Gastroesophageal sphincter (tissue), 4 donors: ENCODE measurements at regions not wholly inside any gene's neighbourhood (a gene's known extent, or its start where the extent isn't known, plus 50 kb on each side); places are given as distances from the start of the nearest gene placed in this dataset.
"Not testable (repeated sequence)": the region's sequence is repeated elsewhere in the genome, so short reads cannot be mapped to it uniquely, and the experiment has no call there.

Experiments used
- ATAC-seq: fragments of 150-250 bp; one replicate; pipeline ENCODE4 v1.9.1; 2016; ENCODE audit warnings: mild to moderate bottlenecking, moderate library complexity
- H3K27ac ChIP-seq, 4 donors: fragments of 200-600 bp; sonication (generic) in 3 of 4; 1 replicate in 3 of 4; 2 replicates in 1 of 4; pipeline ENCODE4 v1.5.1; 2016 to 2019
- H3K27me3 ChIP-seq: fragments of 200-600 bp; sonication (generic); one replicate; pipeline ENCODE4 v1.5.1; 2019
- H3K36me3 ChIP-seq, 2 donors: fragments of 200-600 bp; sonication (generic); one replicate each; pipeline ENCODE4 v1.5.1; 2019; ENCODE audit warnings: control low read depth in 1 of 2
- H3K4me1 ChIP-seq, 3 donors: fragments of 200-600 bp; sonication (generic); 1 replicate in 2 of 3; 2 replicates in 1 of 3; pipeline ENCODE4 v1.5.1; 2016 to 2019; ENCODE audit warnings: control low read depth in 2 of 3
- H3K4me3 ChIP-seq, 2 donors: fragments of 200-600 bp; sonication (generic); one replicate each; pipeline ENCODE4 v1.5.1; 2019; ENCODE audit warnings: mild to moderate bottlenecking in 1 of 2, moderate library complexity in 1 of 2
- H3K9me3 ChIP-seq, 3 donors: fragments of 200-600 bp; sonication (generic); one replicate each; pipeline ENCODE4 v1.5.1; 2017 to 2019; ENCODE audit warnings: control low read depth in 2 of 3
- CTCF ChIP-seq, 4 experiments: fragments of 200-600 bp in 2 of 4; fragments of 450-650 bp in 2 of 4; sonication (generic) in 1 of 4; IDR thresholded peaks; one replicate each; pipeline ENCODE4 v1.5.1; 2017 to 2019; ENCODE audit warnings: antibody characterized with exemption in 4 of 4, mild to moderate bottlenecking in 2 of 4, moderate library complexity in 2 of 4
- EP300 ChIP-seq: sonication (generic); formaldehyde crosslinking; IDR thresholded peaks from one replicate; pipeline ENCODE4 v1.6.1; 2017; ENCODE audit warnings: antibody characterized with exemption, mild to moderate bottlenecking
- POLR2A ChIP-seq, 2 donors: fragments of 450-650 bp; IDR thresholded peaks; one replicate each; pipeline ENCODE4 v1.6.1; 2017; ENCODE audit warnings: antibody characterized with exemption in 2 of 2, mild to moderate bottlenecking in 2 of 2, moderate library complexity in 1 of 2
- POLR2AphosphoS5 ChIP-seq: sonication (generic); formaldehyde crosslinking; IDR thresholded peaks from one replicate; pipeline ENCODE4 v1.6.1; 2017; ENCODE audit warnings: antibody characterized with exemption
- WGBS, 2 donors: methylation state at CpG; one replicate each; pipeline ENCODE4 v1.1.5; 2018; ENCODE audit warnings: low coverage in 1 of 2; 5-methylcytosine and 5-hydroxymethylcytosine counted together

- Histone ChIP-seq H3K27me3 (no peaks in the 10 kb centered on the region), H3K4me3 (no peak overlapping the region), H3K4me1 (peaks cover 0 to 14% (median 4%) of the 10 kb centered on the region in 3 donors), H3K36me3 (no peaks in the 10 kb centered on the region), H3K9me3 (no peaks in the 10 kb centered on the region), H3K27ac (peak overlapping the region in 2 of 4 donors; percentile 26 to 47)
- peak; percentile 71 for ATAC-seq
- 31 to 49% methylated on average over 4 of the region's 4 CpGs for WGBS, 2 donors
- no peak for TF ChIP-seq POLR2AphosphoS5
- no peak for TF ChIP-seq EP300
- no peak for TF ChIP-seq POLR2A (IDR thresholded peaks at IDR 0.05)
- TF ChIP-seq CTCF (IDR thresholded peaks at IDR 0.05), result no peak
Measured at GRCh38 chr3:170689296-170689829, 103.5 kb upstream of the SLC7A14 start.

DNA sequence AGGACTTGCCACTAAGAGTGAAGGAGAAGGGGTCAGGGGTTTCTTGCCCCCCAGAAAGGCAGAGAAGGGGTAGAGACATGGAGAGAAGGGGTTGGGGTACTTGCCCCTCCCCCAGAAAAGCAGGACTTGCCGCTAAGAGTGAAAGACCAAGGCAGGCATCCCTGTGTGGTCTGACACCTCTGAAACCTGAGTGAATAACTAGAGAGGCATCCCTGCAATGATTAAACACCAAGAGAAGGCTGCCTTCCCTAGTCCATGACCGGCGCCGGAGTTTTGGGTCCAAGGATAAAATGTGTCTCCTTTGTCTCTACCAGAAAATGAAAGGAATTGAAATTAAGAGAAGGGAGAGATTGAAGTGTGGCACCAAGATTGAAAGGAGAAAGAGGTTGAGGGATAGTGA, 102.3 kb upstream of the SLC7A14 start:
- H3K4me1 ChIP-seq, result peaks cover 0 to 14% (median 4%) of the 10 kb centered on the region in 3 donors
- 96% methylated on average over 4 of the region's 4 CpGs; no CpG with 5 or more reads in 1 of the 2 donors for WGBS, 2 donors
- not testable (repeated sequence) for H3K9me3 ChIP-seq, H3K27ac ChIP-seq, ATAC-seq, H3K36me3 ChIP-seq, H3K27me3 ChIP-seq, H3K4me3 ChIP-seq

DNA sequence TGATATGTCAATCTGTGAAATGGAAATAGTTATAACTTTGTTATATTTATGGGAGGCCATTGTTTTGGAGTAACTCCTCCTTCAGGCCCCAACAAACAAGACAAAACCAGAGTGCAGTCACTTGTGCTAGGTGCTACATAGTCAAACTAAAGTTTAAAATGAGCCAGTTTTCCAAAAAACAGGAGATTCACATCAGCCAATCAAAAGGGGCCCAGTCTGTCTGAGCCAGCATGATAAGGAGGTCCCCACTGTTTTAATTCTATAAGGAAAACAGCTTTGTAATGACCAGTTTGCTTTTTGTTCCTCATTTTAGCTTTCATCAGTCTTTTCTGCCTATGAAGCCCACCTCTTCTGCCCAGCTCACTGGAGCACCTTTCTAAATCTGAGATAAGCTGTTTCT, 94.7 kb upstream of the SLC7A14 start:
- no peak for ATAC-seq
- H3K27me3 ChIP-seq, result no peaks in the 10 kb centered on the region
- H3K9me3 ChIP-seq, result no peaks in the 10 kb centered on the region
- TF ChIP-seq EP300 (no peak), POLR2A (IDR thresholded peaks at IDR 0.05) (no peak)
- H3K4me3 ChIP-seq, result no peak overlapping the region
- no peaks in the 10 kb centered on the region for H3K36me3 ChIP-seq
- no peak overlapping the region for H3K27ac ChIP-seq
- H3K4me1 ChIP-seq, result no peaks in the 10 kb centered on the region

GRCh38 chr3:170679190-170679589, 93.3 kb upstream of the SLC7A14 start:
- TF ChIP-seq EP300 (no peak), POLR2A (IDR thresholded peaks at IDR 0.05) (no peak), CTCF (IDR thresholded peaks at IDR 0.05) (no peak), POLR2AphosphoS5 (no peak)

GRCh38 chr3:170670504-170670903, 84.6 kb upstream of the SLC7A14 start:
- Histone ChIP-seq H3K9me3 (peaks cover 0 to 16% (median 0%) of the 10 kb centered on the region in 3 donors), H3K27me3 (no peaks in the 10 kb centered on the region), H3K4me1 (no peaks in the 10 kb centered on the region), H3K4me3 (no peak overlapping the region), H3K36me3 (no peaks in the 10 kb centered on the region), H3K27ac (no peak overlapping the region)
- no peak for TF ChIP-seq POLR2A (IDR thresholded peaks at IDR 0.05)
- TF ChIP-seq EP300, result no peak
- TF ChIP-seq POLR2AphosphoS5, result no peak
- TF ChIP-seq CTCF (IDR thresholded peaks at IDR 0.05), result no peak
- no peak for ATAC-seq

More at GRCh38 chr3:170679190-170679589, 93.3 kb upstream of the SLC7A14 start:
- no peak overlapping the region for H3K4me3 ChIP-seq
- H3K36me3 ChIP-seq, result no peaks in the 10 kb centered on the region
- no peak overlapping the region for H3K27ac ChIP-seq
- no peak for ATAC-seq
- no peaks in the 10 kb centered on the region for H3K27me3 ChIP-seq
- H3K4me1 ChIP-seq, result no peaks in the 10 kb centered on the region
- WGBS, 2 donors, result 72 to 90% methylated on average over 3 of the region's 3 CpGs
- H3K9me3 ChIP-seq, result no peaks in the 10 kb centered on the region

DNA sequence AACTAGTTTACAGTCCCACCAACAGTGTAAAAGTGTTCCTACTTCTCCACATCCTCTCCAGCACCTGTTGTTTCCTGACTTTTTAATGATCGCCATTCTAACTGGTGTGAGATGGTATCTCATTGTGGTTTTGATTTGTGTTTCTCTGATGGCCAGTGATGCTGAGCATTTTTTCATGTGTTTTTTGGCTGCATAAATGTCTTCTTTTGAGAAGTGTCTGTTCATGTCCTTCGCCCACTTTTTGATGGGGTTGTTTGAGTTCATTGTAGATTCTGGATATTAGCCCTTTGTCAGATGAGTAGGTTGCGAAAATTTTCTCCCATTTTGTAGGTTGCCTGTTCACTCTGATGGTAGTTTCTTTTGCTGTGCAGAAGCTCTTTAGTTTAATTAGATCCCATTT, 77.1 kb upstream of the SLC7A14 start:
- not testable (repeated sequence) for H3K9me3 ChIP-seq, ATAC-seq

More for the DNA sequence above, 77.1 kb upstream of the SLC7A14 start:
- H3K4me1 ChIP-seq, H3K36me3 ChIP-seq, H3K4me3 ChIP-seq, H3K27me3 ChIP-seq, H3K27ac ChIP-seq: not testable (repeated sequence)
- WGBS, 2 donors, result no CpG with 5 or more reads among the region's 3 CpGs
